RWPE2 (cell line): ENCODE measurements at regions not wholly inside any gene's neighbourhood (a gene's known extent, or its start where the extent isn't known, plus 50 kb on each side); places are given as distances from the start of the nearest gene placed in this dataset.
"Not testable (repeated sequence)": the region's sequence is repeated elsewhere in the genome, so short reads cannot be mapped to it uniquely, and the experiment has no call there.

Experiments used
- ATAC-seq: fragments of 200-7000 bp; cut with Tn5 transposase; 3 replicates; pipeline ENCODE4 v1.9.1; 2021; ENCODE audit warnings: low read depth
- DNase-seq: peaks from one replicate; pipeline ENCODE4 v3.0.0-alpha.2; 2020; ENCODE audit warnings: low spot score
- H3K27ac ChIP-seq: fragments of 450-650 bp; 2 replicates; pipeline ENCODE4 v1.5.1; 2017; ENCODE audit warnings: mild to moderate bottlenecking; ENCODE audit not compliant: poor library complexity, severe bottlenecking
- H3K27me3 ChIP-seq: fragments of 250-450 bp; sonication (Bioruptor Pico); 2 replicates; pipeline ENCODE4 v1.5.1; 2021; ENCODE audit warnings: mild to moderate bottlenecking, moderate library complexity; ENCODE audit not compliant: insufficient read depth, poor library complexity, severe bottlenecking
- H3K36me3 ChIP-seq: fragments of 250-450 bp; sonication (Bioruptor Pico); 2 replicates; pipeline ENCODE4 v1.5.1; 2020; ENCODE audit warnings: low read depth, mild to moderate bottlenecking, moderate library complexity
- H3K4me1 ChIP-seq: fragments of 250-450 bp; sonication (Bioruptor Pico); 2 replicates; pipeline ENCODE4 v1.5.1; 2021; ENCODE audit warnings: mild to moderate bottlenecking, moderate library complexity; ENCODE audit not compliant: insufficient read depth, poor library complexity, severe bottlenecking
- H3K4me3 ChIP-seq: fragments of 250-450 bp; sonication (Bioruptor Pico); 2 replicates; pipeline ENCODE4 v1.5.1; 2021; ENCODE audit warnings: mild to moderate bottlenecking, moderate library complexity; ENCODE audit not compliant: severe bottlenecking
- H3K9me3 ChIP-seq: fragments of 250-450 bp; sonication (Bioruptor Pico); 2 replicates; pipeline ENCODE4 v1.5.1; 2021; ENCODE audit warnings: mild to moderate bottlenecking, moderate library complexity; ENCODE audit not compliant: severe bottlenecking
- TF ChIP-seq, protein P1 (sequence below): fragments of 450-650 bp; IDR thresholded peaks from one replicate; pipeline ENCODE4 v1.5.1; 2017; ENCODE audit warnings: mild to moderate bottlenecking, moderate library complexity; ENCODE audit not compliant: poor library complexity, severe bottlenecking

DNA sequence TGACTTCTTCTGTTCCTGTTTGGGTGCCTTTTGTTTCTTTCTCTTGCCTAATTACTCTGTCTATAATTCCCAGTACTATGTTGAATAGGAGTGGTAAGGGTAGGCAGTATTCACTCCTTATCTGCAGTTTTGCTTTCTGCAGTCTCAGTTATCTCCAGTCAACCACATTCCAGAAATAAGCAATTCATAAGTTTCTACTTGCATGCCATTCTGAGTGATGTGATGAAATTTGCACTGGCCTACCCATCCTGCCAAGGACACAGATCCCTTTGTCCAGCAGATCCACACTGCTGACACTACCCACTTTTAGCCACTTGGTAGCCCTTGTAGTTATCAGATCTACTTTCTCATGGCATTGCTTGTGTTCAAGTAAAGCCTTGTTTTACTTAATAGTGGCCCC lies 971.6 kb upstream of the INTU start:
- Histone ChIP-seq H3K4me1 (no peaks in the 10 kb centered on the region), H3K4me3 (no peak overlapping the region), H3K27me3 (no peaks in the 10 kb centered on the region), H3K9me3 (no peaks in the 10 kb centered on the region), H3K27ac (no peak overlapping the region), H3K36me3 (no peaks in the 10 kb centered on the region)
- DNase-seq: no peak
- TF ChIP-seq, protein P1, sequence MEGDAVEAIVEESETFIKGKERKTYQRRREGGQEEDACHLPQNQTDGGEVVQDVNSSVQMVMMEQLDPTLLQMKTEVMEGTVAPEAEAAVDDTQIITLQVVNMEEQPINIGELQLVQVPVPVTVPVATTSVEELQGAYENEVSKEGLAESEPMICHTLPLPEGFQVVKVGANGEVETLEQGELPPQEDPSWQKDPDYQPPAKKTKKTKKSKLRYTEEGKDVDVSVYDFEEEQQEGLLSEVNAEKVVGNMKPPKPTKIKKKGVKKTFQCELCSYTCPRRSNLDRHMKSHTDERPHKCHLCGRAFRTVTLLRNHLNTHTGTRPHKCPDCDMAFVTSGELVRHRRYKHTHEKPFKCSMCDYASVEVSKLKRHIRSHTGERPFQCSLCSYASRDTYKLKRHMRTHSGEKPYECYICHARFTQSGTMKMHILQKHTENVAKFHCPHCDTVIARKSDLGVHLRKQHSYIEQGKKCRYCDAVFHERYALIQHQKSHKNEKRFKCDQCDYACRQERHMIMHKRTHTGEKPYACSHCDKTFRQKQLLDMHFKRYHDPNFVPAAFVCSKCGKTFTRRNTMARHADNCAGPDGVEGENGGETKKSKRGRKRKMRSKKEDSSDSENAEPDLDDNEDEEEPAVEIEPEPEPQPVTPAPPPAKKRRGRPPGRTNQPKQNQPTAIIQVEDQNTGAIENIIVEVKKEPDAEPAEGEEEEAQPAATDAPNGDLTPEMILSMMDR: no peak
- ATAC-seq: no peak

DNA sequence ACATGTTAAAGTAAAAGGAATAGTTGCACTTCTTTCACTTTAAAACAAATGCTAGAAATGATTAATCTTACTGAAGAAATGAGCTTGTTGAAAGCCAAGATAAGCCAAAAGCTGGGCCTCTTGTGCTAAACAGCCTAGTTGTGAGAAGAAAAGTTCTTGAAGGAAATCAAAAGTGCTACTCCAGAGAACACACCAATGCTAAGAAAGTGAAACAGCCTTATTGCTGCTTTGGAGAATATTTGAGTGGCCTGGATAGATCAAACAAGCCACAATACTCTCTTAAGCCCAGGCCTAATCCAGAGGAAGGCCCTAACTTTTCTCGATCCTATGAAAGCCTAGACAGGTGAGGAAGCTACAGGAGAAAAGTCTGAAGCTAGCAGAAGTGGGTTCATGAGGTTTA lies 967.9 kb upstream of the INTU start:
- Histone ChIP-seq H3K27me3 (no peaks in the 10 kb centered on the region), H3K27ac (no peak overlapping the region), H3K4me3 (no peak overlapping the region), H3K4me1 (no peaks in the 10 kb centered on the region), H3K36me3 (no peaks in the 10 kb centered on the region), H3K9me3 (no peaks in the 10 kb centered on the region)
- TF ChIP-seq, protein P1: no peak
- ATAC-seq: no peak
- DNase-seq: no peak

DNA sequence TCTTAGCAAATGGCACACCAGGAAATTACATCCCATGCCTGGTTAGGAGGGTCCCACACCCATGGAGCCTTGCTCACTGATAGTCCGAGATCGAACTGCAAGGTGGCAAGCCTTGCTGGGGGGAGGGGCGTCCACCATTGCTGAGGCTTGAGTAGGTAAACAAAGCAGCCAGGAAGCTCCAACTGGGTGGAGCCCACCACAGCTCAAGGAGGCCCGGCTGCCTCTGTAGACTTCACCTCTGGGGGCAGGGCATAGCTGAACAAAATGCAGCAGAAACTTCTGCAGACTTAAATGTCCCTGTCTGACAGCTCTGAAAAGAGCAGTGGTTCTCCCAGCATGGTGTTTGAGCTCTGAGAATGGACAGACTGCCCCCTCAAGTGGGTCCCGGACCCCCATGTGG lies 962.7 kb upstream of the INTU start:
- H3K4me3 ChIP-seq, DNase-seq, ATAC-seq, H3K4me1 ChIP-seq, H3K9me3 ChIP-seq, H3K27me3 ChIP-seq, H3K27ac ChIP-seq, H3K36me3 ChIP-seq: not testable (repeated sequence)

DNA sequence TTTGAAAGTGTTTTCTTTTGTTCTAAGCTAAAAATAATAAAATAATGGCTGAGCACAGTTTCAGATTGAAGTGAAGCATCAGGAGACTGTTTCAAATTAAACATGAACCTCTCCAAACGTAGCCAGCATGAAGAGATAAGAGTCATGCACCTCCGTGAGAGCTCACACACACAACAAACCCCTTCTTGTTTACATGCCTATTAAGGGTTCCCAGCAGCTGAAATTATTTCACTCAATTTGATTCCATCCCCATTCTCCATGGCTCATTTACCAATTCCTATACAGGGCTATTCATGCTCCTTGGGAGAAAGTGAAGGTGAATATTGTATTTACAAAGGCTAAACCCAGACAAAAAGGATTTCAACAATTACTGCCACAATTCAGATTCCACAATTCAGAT lies 954.1 kb upstream of the INTU start:
- no peak overlapping the region for H3K27ac ChIP-seq
- no peaks in the 10 kb centered on the region for H3K9me3 ChIP-seq
- ATAC-seq: no peak
- no peaks in the 10 kb centered on the region for H3K36me3 ChIP-seq
- no peak overlapping the region for H3K4me3 ChIP-seq
- no peak for DNase-seq
- TF ChIP-seq, protein P1: no peak
- no peaks in the 10 kb centered on the region for H3K27me3 ChIP-seq
- no peaks in the 10 kb centered on the region for H3K4me1 ChIP-seq

DNA sequence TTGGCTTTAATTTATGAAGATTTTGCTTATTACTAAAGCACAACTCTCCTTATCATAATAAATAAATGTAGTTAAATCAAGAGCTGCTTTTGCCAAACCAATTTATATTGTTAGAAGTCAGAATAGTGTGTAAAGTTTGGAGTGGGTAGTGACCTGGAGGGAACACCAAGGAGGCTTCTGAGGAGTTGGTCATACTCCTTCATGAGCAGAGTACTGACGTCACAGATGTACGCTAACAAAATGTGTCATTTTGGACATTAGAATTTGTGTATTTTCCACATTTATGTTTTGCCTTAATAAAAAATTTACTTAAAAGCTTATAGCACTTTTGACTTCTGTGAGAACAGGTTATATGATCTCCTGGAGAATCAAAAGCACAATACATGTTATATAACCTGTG lies 953.5 kb upstream of the INTU start:
- ATAC-seq (no peak), DNase-seq (no peak)
- no peaks in the 10 kb centered on the region for H3K36me3 ChIP-seq
- H3K27me3 ChIP-seq: no peaks in the 10 kb centered on the region
- TF ChIP-seq, protein P1: no peak
- H3K4me3 ChIP-seq: no peak overlapping the region
- H3K27ac ChIP-seq: no peak overlapping the region
- no peaks in the 10 kb centered on the region for H3K4me1 ChIP-seq
- H3K9me3 ChIP-seq: no peaks in the 10 kb centered on the region
